ENCODE measurements at regions not wholly inside any gene's neighbourhood (a gene's known extent, or its start where the extent isn't known, plus 50 kb on each side); places are given as distances from the start of the nearest gene placed in this dataset.

- TF ChIP-seq SMC3 (conservative IDR thresholded peaks at IDR 0.05; ENCODE audit: poor library complexity) (no peak), CTCF (IDR thresholded peaks at IDR 0.05; ENCODE audit: poor library complexity, severe bottlenecking) (no peak), POLR2AphosphoS5 (IDR thresholded peaks at IDR 0.05) (no peak), EP300 (conservative IDR thresholded peaks at IDR 0.05; ENCODE audit: poor library complexity, severe bottlenecking) (no peak), EZH2 (IDR thresholded peaks at IDR 0.05; ENCODE audit: borderline replicate concordance, insufficient read depth, low read length, poor library complexity, severe bottlenecking) (no peak), TAF1 (IDR thresholded peaks at IDR 0.05; ENCODE audit: low read depth) (no peak), REST (IDR thresholded peaks at IDR 0.05; ENCODE audit: borderline replicate concordance) (no peak)
Observed at GRCh38 chr13:55948175-55948574, 1192.5 kb upstream of the PRR20A start.
